ENCODE measurements at regions not wholly inside any gene's neighbourhood (a gene's known extent, or its start where the extent isn't known, plus 50 kb on each side); places are given as distances from the start of the nearest gene placed in this dataset.

DNA sequence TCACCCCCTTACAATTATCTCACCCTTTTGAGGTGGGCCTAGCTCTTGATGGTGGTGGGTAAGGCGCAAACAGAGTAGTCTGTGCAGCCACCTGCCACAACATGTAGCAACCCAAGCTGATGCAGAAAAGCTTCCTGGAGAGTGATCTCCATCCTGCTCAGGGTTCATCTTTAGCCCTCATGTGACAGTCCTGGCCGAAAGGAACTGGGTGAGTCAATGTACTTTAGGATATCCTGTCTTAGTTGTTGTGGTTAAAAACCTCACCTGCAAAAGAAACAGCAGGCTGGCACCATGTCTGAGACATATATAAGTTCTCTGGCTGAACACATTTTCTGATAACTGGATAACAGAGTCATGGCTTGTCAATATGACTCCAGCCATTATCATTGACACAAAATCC, 183.5 kb upstream of the CPHXL start:
- H3K36me3 Mint-ChIP-seq (ENCODE audit: low read depth), result no peaks in the 10 kb centered on the region
- no peak overlapping the region for H3K4me3 Mint-ChIP-seq
- no peak overlapping the region for H3K27ac Mint-ChIP-seq
- no peaks in the 10 kb centered on the region for H3K9me3 Mint-ChIP-seq (ENCODE audit: insufficient read depth)
- CTCF ChIA-PET, result no interaction called here
- POLR2A ChIA-PET, result no interaction called here
- no peak for ATAC-seq
- H3K4me1 Mint-ChIP-seq (ENCODE audit: low read depth), result peaks cover 2% of the 10 kb centered on the region
- no peak for DNase-seq
- H3K27me3 Mint-ChIP-seq (ENCODE audit: low read depth), result no peaks in the 10 kb centered on the region

DNA sequence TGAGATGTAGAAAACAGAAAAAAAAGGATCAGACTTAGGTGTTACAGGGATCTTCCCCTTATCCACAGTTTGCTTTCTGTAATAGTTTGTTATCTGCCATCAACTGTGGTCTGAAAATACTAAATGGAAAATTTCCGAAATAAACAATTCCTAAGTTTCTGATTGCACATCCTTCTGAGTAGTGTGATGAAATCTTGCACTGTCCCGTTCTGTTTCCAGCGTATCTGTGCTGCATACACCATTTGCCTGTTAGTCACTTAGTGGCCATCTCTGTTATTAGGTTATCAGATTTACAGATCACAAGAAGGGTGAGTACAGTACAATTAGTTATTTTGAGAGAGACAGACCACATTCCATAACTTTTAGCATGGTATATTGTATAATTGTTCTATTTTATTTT, 185.6 kb upstream of the CPHXL start:
- DNase-seq (no peak), ATAC-seq (no peak)
- POLR2A ChIA-PET, result no interaction called here
- Mint-ChIP-seq H3K4me3 (no peak overlapping the region), H3K9me3 (ENCODE audit: insufficient read depth) (no peaks in the 10 kb centered on the region), H3K36me3 (ENCODE audit: low read depth) (no peaks in the 10 kb centered on the region), H3K4me1 (ENCODE audit: low read depth) (peaks cover 2% of the 10 kb centered on the region), H3K27ac (no peak overlapping the region), H3K27me3 (ENCODE audit: low read depth) (no peaks in the 10 kb centered on the region)
- CTCF ChIA-PET, result no interaction called here

DNA sequence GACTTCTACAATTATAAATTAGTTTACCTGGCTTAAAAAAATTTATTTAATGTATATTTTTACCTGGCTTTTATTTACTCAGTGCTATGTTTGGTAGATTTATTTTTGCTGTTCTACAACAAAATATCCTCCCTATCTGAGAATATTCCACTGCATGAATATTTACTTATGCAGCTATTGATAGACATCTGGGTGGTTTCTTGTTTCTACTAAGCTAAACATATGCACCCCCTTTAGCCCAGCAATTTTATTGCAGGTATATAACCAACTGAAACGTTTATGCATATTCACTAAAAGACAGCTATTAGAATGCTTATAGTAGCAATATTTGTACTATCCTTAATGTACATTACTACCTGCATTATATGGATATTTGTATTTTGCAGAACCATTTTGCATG, 187.7 kb upstream of the CPHXL start:
- Mint-ChIP-seq H3K9me3 (ENCODE audit: insufficient read depth) (no peaks in the 10 kb centered on the region), H3K27ac (no peak overlapping the region), H3K36me3 (ENCODE audit: low read depth) (no peaks in the 10 kb centered on the region), H3K4me1 (ENCODE audit: low read depth) (peaks cover 2% of the 10 kb centered on the region), H3K27me3 (ENCODE audit: low read depth) (no peaks in the 10 kb centered on the region), H3K4me3 (no peak overlapping the region)
- no peak for ATAC-seq
- CTCF ChIA-PET, result no interaction called here
- POLR2A ChIA-PET, result no interaction called here
- DNase-seq, result no peak

DNA sequence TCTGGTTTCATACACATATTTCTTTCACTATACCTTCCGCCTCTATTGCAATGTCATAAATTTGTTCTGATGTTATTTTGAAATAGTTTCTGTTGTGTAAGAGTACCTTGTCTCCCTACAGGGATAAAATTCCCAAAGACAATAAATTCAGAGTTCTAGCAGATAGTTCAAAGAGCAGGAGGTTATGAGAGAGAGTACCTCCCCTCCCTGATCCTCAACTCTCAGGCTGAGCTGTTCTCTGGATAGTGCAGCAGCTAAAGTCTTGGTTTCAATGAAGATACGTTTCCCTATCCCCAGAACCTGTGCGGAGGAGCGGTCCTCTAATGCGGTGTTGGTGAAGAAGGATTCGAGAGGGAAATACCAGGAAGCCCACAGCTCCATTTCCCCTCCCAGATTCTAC, 190.2 kb upstream of the CPHXL start:
- H3K9me3 Mint-ChIP-seq (ENCODE audit: insufficient read depth), result no peaks in the 10 kb centered on the region
- no peak for ATAC-seq
- ChIA-PET CTCF (no interaction called here), POLR2A (no interaction called here)
- no peak overlapping the region for H3K27ac Mint-ChIP-seq
- H3K27me3 Mint-ChIP-seq (ENCODE audit: low read depth), result no peaks in the 10 kb centered on the region
- H3K36me3 Mint-ChIP-seq (ENCODE audit: low read depth), result no peaks in the 10 kb centered on the region
- H3K4me3 Mint-ChIP-seq, result no peak overlapping the region
- DNase-seq, result no peak
- no peaks in the 10 kb centered on the region for H3K4me1 Mint-ChIP-seq (ENCODE audit: low read depth)

DNA sequence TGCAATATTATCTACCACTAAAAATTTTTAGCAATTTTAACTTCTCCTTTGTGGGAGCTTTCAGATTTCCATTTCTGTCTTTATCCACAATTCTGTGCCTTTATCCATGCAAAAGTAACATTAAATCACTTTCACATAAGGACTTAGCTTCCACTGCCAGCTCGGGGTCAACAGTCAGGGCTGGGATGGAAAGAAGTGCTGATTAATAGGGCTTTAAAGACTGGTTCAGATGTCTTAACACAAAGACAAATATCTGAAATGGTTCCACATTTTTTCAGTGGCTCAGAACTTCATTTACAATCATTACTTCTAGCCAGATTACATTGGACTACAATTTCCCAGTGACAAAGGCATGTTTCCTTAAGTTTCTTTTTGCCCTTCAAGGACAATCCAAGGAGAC, 191.8 kb upstream of the CPHXL start:
- no peaks in the 10 kb centered on the region for H3K9me3 Mint-ChIP-seq (ENCODE audit: insufficient read depth)
- CTCF ChIA-PET, result no interaction called here

DNA sequence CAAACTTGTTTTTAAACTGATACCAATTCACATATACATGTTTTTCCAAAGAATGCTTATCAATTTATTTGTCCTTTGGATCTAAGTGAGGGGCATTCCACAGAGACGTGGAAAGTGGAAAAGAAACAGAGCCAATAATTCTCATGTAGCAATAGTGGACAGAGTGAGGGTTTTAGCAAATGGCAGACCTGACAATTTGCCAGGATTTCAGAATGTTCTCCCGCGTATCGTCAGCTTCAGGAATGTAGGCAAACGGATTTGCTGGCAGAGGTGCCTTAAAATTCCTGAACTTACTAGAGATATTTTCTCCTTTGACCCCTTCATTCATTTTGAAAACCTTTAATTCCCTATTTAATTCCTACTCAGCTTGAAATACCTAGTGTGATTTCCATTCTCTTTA, 193.4 kb upstream of the CPHXL start:
- no peak for DNase-seq
- Mint-ChIP-seq H3K4me3 (no peak overlapping the region), H3K36me3 (ENCODE audit: low read depth) (no peaks in the 10 kb centered on the region), H3K27ac (no peak overlapping the region), H3K4me1 (ENCODE audit: low read depth) (no peaks in the 10 kb centered on the region), H3K27me3 (ENCODE audit: low read depth) (no peaks in the 10 kb centered on the region), H3K9me3 (ENCODE audit: insufficient read depth) (no peaks in the 10 kb centered on the region)
- ChIA-PET POLR2A (no interaction called here), CTCF (no interaction called here)
- no peak for ATAC-seq

More for the DNA sequence above, 191.8 kb upstream of the CPHXL start:
- H3K36me3 Mint-ChIP-seq (ENCODE audit: low read depth), result no peaks in the 10 kb centered on the region
- H3K4me3 Mint-ChIP-seq, result no peak overlapping the region
- no peaks in the 10 kb centered on the region for H3K27me3 Mint-ChIP-seq (ENCODE audit: low read depth)
- ATAC-seq, result no peak
- H3K27ac Mint-ChIP-seq, result no peak overlapping the region
- DNase-seq, result no peak
- H3K4me1 Mint-ChIP-seq (ENCODE audit: low read depth), result no peaks in the 10 kb centered on the region
- POLR2A ChIA-PET, result no interaction called here

DNA sequence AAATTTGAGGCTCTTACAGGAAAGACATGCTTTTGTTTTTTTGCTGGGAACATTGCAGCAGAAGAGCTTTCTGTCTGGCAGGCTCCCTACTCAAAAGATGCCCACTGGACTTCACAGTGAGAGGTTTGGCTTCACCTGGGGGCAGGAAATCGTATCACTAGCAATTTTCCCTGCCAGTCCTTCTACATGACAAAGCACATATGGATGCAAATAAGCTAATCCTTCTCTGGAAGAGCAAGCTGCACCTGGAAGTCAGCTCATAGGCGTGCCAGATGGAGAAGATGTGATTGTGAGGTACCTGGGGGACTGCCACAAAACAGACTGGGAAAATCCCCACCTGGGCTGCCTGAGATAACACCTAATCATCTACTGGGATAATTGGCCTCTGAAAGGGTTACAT, 195.0 kb upstream of the CPHXL start:
- H3K27ac Mint-ChIP-seq, result no peak overlapping the region
- ATAC-seq, result no peak
- H3K36me3 Mint-ChIP-seq (ENCODE audit: low read depth), result no peaks in the 10 kb centered on the region
- no peaks in the 10 kb centered on the region for H3K9me3 Mint-ChIP-seq (ENCODE audit: insufficient read depth)
- ChIA-PET CTCF (no interaction called here), POLR2A (no interaction called here)
- H3K4me3 Mint-ChIP-seq, result no peak overlapping the region
- H3K4me1 Mint-ChIP-seq (ENCODE audit: low read depth), result no peaks in the 10 kb centered on the region
- no peak for DNase-seq
- H3K27me3 Mint-ChIP-seq (ENCODE audit: low read depth), result no peaks in the 10 kb centered on the region

DNA sequence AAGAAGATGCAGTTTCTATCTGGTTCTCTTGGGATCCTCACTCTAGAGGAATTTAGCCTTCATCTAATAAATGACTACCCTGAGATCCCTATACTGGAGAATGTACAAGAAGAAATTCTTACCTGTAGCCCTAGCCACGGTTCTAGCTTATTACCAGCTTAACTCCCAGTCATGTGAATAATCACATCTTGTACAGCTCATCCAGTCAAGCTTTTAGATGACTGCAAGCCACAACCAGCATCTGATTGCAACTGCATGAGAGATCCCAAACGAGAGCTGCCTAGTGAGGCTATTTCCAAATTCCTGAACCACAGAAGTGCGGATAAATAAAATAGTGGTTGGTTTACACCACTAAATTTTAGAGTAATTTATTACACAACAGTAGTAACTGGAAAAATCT, 196.0 kb upstream of the CPHXL start:
- no peaks in the 10 kb centered on the region for H3K27me3 Mint-ChIP-seq (ENCODE audit: low read depth)
- POLR2A ChIA-PET, result no interaction called here
- ATAC-seq, result no peak

DNA sequence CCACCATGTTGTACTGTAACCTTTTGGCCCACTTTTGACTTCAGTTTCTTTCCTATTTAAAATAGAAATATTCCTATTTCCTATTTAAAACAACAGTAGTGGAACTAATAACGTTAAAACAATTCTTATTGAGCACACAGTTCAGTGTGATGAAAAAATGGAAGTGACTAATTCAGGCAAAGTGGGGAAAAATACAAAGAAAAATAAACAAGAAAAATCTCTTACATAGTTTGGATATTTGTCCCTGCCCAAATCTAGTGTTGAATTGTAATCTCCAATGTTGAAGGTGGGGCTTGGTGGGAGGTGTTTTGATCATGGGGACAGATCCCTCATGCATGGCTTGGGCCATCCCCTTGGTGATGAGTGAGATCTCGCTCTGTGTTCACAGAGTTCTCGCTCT, 198.1 kb upstream of the CPHXL start:
- Mint-ChIP-seq H3K27me3 (ENCODE audit: low read depth) (no peaks in the 10 kb centered on the region), H3K36me3 (ENCODE audit: low read depth) (no peaks in the 10 kb centered on the region), H3K9me3 (ENCODE audit: insufficient read depth) (peaks cover 3% of the 10 kb centered on the region), H3K4me1 (ENCODE audit: low read depth) (no peaks in the 10 kb centered on the region), H3K27ac (no peak overlapping the region), H3K4me3 (no peak overlapping the region)
- ChIA-PET CTCF (no interaction called here), POLR2A (no interaction called here)
- no peak for ATAC-seq
- DNase-seq, result no peak

More for the DNA sequence above, 196.0 kb upstream of the CPHXL start:
- H3K4me3 Mint-ChIP-seq, result no peak overlapping the region
- no peak for DNase-seq
- CTCF ChIA-PET, result no interaction called here
- H3K9me3 Mint-ChIP-seq (ENCODE audit: insufficient read depth), result no peaks in the 10 kb centered on the region
- H3K36me3 Mint-ChIP-seq (ENCODE audit: low read depth), result no peaks in the 10 kb centered on the region
- no peak overlapping the region for H3K27ac Mint-ChIP-seq
- no peaks in the 10 kb centered on the region for H3K4me1 Mint-ChIP-seq (ENCODE audit: low read depth)

DNA sequence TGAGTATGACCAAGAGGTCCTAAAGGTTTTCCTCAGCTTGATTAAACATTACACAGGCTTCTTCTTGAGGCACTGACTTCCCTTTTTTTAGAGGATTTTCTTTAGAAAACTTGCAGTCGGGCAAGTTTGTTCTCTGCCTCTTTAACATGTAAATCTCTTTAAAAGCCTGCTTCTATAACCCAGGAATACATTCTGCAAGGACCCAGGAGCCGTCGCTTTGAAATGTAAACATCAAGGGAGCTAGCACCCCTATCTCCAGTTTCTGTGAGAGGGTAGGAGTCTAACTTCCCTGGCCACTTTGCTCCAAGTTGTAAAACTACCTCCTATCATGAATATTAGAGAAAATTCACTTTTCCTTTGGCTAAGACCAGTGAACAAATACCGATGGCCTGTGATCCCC, 201.5 kb upstream of the CPHXL start:
- ATAC-seq, result no peak
- Mint-ChIP-seq H3K36me3 (ENCODE audit: low read depth) (no peaks in the 10 kb centered on the region), H3K4me3 (no peak overlapping the region), H3K27me3 (ENCODE audit: low read depth) (no peaks in the 10 kb centered on the region), H3K27ac (no peak overlapping the region), H3K9me3 (ENCODE audit: insufficient read depth) (peaks cover 3% of the 10 kb centered on the region), H3K4me1 (ENCODE audit: low read depth) (no peaks in the 10 kb centered on the region)
- POLR2A ChIA-PET, result no interaction called here
- CTCF ChIA-PET, result no interaction called here
- no peak for DNase-seq

DNA sequence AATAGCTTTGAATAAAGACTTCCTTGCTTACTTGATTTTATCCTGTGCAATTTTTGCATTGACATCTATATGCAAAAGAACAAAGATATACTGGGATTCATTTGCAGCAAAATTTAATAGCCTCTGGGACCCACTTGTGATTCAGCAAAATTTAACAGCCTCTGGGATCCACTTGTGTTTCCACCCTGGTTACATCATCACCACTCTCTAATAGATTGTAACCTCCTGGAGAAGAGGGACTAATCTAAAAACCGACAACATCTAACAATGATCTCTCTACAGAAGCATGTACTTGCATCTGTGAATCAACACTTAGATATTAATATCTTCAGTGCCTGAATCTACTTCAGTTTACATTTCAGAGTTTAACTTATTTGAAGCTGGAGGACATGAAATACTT, 202.0 kb upstream of the CPHXL start:
- ChIA-PET CTCF (no interaction called here), POLR2A (no interaction called here)
- no peak for ATAC-seq
- H3K36me3 Mint-ChIP-seq (ENCODE audit: low read depth), result no peaks in the 10 kb centered on the region
- no peak overlapping the region for H3K27ac Mint-ChIP-seq
- peaks cover 3% of the 10 kb centered on the region for H3K9me3 Mint-ChIP-seq (ENCODE audit: insufficient read depth)
- DNase-seq, result no peak
- no peak overlapping the region for H3K4me3 Mint-ChIP-seq
- H3K27me3 Mint-ChIP-seq (ENCODE audit: low read depth), result no peaks in the 10 kb centered on the region
- H3K4me1 Mint-ChIP-seq (ENCODE audit: low read depth), result no peaks in the 10 kb centered on the region

DNA sequence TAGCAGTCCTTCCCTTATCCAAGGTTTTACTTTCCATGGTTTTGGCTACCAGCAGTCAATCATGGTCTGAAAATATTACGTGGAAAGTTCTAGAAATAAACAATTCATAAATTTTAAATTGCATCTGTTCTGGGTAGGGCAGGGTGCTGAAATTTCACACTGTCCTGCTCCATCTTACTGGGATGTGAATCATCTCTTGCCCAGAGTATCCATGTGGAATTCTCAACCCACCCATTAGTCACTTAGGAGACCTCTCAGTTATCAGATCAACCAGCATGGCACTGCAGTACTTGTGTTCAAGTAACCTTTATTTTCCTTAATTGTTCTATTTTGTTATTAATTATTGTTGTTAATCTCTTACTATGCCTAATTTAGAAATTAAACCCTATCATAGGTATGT, 202.8 kb upstream of the CPHXL start:
- ChIA-PET CTCF (no interaction called here), POLR2A (no interaction called here)
- no peak for DNase-seq
- H3K36me3 Mint-ChIP-seq (ENCODE audit: low read depth), result no peaks in the 10 kb centered on the region
- no peak for ATAC-seq
- H3K27ac Mint-ChIP-seq, result no peak overlapping the region
- no peaks in the 10 kb centered on the region for H3K27me3 Mint-ChIP-seq (ENCODE audit: low read depth)
- H3K4me3 Mint-ChIP-seq, result no peak overlapping the region
- H3K9me3 Mint-ChIP-seq (ENCODE audit: insufficient read depth), result peaks cover 3% of the 10 kb centered on the region
- no peaks in the 10 kb centered on the region for H3K4me1 Mint-ChIP-seq (ENCODE audit: low read depth)

DNA sequence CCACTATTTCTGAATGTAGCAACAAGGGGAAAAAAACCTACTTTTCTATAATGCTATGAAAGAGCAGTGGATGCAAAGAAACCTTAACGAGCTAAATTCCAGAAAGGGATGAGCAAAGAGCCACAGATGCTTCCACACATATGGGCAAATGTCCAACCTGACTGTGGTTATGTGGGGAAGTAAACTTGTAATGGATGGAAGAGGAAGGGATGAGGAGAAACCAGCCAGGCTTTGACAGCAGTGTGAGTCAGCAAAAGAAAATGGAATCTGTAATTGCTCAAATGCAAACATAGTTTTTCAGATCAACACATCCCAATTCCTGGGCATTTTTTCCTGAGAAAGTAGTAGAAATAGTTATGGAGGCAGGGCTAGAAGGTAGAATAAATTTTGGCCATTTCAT, 204.8 kb upstream of the CPHXL start:
- ChIA-PET POLR2A (no interaction called here), CTCF (no interaction called here)
- Mint-ChIP-seq H3K4me1 (ENCODE audit: low read depth) (no peaks in the 10 kb centered on the region), H3K9me3 (ENCODE audit: insufficient read depth) (peaks cover 3% of the 10 kb centered on the region), H3K27ac (no peak overlapping the region), H3K27me3 (ENCODE audit: low read depth) (no peaks in the 10 kb centered on the region), H3K4me3 (no peak overlapping the region), H3K36me3 (ENCODE audit: low read depth) (no peaks in the 10 kb centered on the region)
- DNase-seq (no peak), ATAC-seq (no peak)

DNA sequence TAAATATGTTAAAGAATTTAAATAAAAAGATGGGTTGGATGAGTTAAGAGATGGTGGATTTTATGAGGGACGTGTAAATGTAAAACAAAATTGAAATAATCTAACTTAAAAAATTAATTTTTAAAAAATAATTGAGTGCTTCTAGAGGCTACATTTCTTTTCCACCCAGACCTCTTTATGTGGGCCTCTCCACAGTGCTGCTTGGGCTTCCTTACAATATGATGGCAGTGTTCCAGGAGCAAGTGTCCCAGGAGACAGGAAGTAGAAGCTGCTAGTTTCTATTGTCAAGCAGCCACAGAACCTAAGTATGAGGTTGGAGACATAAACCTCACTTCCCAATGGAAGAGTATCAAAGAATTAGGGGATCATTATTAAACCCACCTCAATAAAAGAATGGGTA, 205.7 kb upstream of the CPHXL start:
- no peaks in the 10 kb centered on the region for H3K36me3 Mint-ChIP-seq (ENCODE audit: low read depth)
- ChIA-PET CTCF (no interaction called here), POLR2A (no interaction called here)

More for the DNA sequence above, 205.7 kb upstream of the CPHXL start:
- Mint-ChIP-seq H3K9me3 (ENCODE audit: insufficient read depth) (peaks cover 3% of the 10 kb centered on the region), H3K4me1 (ENCODE audit: low read depth) (no peaks in the 10 kb centered on the region), H3K27ac (no peak overlapping the region), H3K4me3 (no peak overlapping the region), H3K27me3 (ENCODE audit: low read depth) (no peaks in the 10 kb centered on the region)
- ATAC-seq, result no peak
- no peak for DNase-seq
